GM12878 (cell line): ENCODE measurements at regions not wholly inside any gene's neighbourhood (a gene's known extent, or its start where the extent isn't known, plus 50 kb on each side); places are given as distances from the start of the nearest gene placed in this dataset.
A peak's percentile ranks its signal among the peaks of the same experiment; 100 is the strongest.

Experiments used
- BACH1 ChIP-seq: fragments of 450-650 bp; IDR thresholded peaks from 2 replicates; pipeline ENCODE4 v1.6.1; 2017; ENCODE audit warnings: mild to moderate bottlenecking, borderline replicate concordance
- CBX5 ChIP-seq: sonication (generic); IDR thresholded peaks from 2 replicates; pipeline ENCODE4 v1.6.1; 2016; ENCODE audit warnings: low read depth, moderate library complexity, mild to moderate bottlenecking, inconsistent platforms
- CEBPB ChIP-seq, 2 experiments: fragments of 150-350 bp in 1 of 2; IDR thresholded peaks; 2 replicates each; pipeline ENCODE4 v1.6.1; 2012 to 2014; ENCODE audit warnings: low read depth in 2 of 2, low read length in 2 of 2, borderline replicate concordance in 1 of 2, inconsistent platforms in 1 of 2
- HDAC2 ChIP-seq: fragments of 200-600 bp; sonication (generic); IDR thresholded peaks from 2 replicates; pipeline ENCODE4 v1.6.1; 2017
- MEF2A ChIP-seq: IDR thresholded peaks from 2 replicates; pipeline ENCODE4 v1.6.1; 2011; ENCODE audit warnings: low read depth, mild to moderate bottlenecking, low read length, moderate library complexity; ENCODE audit not compliant: insufficient read depth
- NR2F1 ChIP-seq: fragments of 450-650 bp; conservative IDR thresholded peaks from 2 replicates; pipeline ENCODE4 v1.6.1; 2017; ENCODE audit warnings: mild to moderate bottlenecking
- POU2F2 ChIP-seq: IDR thresholded peaks from 3 replicates; pipeline ENCODE4 v1.6.1; 2011; ENCODE audit warnings: low read depth, mild to moderate bottlenecking, low read length, borderline replicate concordance
- RAD51 ChIP-seq: fragments of 450-650 bp; IDR thresholded peaks from 2 replicates; pipeline ENCODE4 v1.6.1; 2016; ENCODE audit warnings: moderate library complexity, mild to moderate bottlenecking, inconsistent platforms
- RELA ChIP-seq: fragments of 450-650 bp; IDR thresholded peaks from 2 replicates; pipeline ENCODE4 v1.8.0; 2014; ENCODE audit warnings: borderline replicate concordance; ENCODE audit not compliant: partially characterized antibody
- RUNX3 ChIP-seq: IDR thresholded peaks from 2 replicates; pipeline ENCODE4 v1.6.1; 2012; ENCODE audit warnings: low read length, inconsistent platforms
- SMARCA5 ChIP-seq: fragments of 450-650 bp; IDR thresholded peaks from 2 replicates; pipeline ENCODE4 v1.6.1; 2017; ENCODE audit warnings: mild to moderate bottlenecking
- SREBF1 ChIP-seq: IDR thresholded peaks from 2 replicates; pipeline ENCODE4 v1.6.1; 2012; ENCODE audit warnings: mild to moderate bottlenecking, low read length
- SREBF2 ChIP-seq: IDR thresholded peaks from 2 replicates; pipeline ENCODE4 v1.6.1; 2012; ENCODE audit warnings: mild to moderate bottlenecking, low read length
- TBL1XR1 ChIP-seq: IDR thresholded peaks from 2 replicates; pipeline ENCODE4 v1.6.1; 2012; ENCODE audit warnings: low read depth, low read length, improper control_type of control experiment
- TCF3 ChIP-seq: IDR thresholded peaks from 2 replicates; pipeline ENCODE4 v1.6.1; 2012; ENCODE audit warnings: low read depth, mild to moderate bottlenecking, low read length, borderline replicate concordance; ENCODE audit not compliant: insufficient read depth
- ZNF207 ChIP-seq: fragments of 450-650 bp; IDR thresholded peaks from 2 replicates; pipeline ENCODE4 v1.6.1; 2014; ENCODE audit warnings: antibody characterized with exemption, mild to moderate bottlenecking, borderline replicate concordance
- TF ChIP-seq, protein P1 (sequence below): fragments of 450-650 bp; IDR thresholded peaks from 2 replicates; pipeline ENCODE4 v1.6.1; 2017; ENCODE audit warnings: mild to moderate bottlenecking, moderate library complexity
- TF ChIP-seq, protein P2 (sequence below): IDR thresholded peaks from 2 replicates; pipeline ENCODE4 v1.6.1; 2011; ENCODE audit warnings: borderline replicate concordance, low read depth, mild to moderate bottlenecking, moderate library complexity, mixed read lengths, low read length; ENCODE audit not compliant: insufficient read depth; ENCODE audit errors: extremely low read length

DNA sequence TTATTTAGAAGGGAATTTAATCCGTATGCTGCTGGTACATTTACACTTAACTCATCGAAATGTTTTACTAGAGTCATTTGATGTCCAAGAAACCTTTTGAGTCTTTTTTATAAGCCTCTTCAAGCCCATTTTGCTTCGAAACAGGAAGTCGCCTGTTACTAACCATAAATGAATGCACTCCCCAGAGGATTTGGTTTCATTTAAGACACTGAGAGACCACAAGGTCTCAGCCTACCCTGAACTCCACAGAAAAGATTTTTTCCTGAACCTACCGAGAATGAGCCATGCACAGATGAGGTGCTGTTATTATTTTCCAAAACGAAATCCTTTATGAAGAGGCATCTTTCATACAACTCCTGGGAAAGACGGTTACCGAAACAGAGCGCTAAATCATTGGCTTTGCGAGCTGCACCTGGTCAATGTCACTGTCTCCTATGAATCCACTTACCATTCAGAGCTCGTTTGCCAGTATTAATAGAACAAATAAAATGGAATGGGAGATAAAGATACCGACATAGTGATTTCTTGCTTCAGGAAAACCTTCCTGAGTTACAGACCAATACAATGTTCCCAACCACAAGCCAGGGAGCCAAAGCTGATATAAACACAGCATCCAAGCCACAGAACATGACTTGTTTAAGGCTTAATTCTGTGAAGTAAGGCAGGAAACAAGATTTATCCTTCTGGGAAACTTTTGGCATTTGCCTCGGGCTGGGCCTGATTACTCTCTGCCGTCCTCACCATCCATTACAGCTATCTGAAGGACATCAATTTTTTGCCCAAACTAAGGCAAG, 382.1 kb downstream of the OSR1 start (continued):
- TF ChIP-seq, protein P1, sequence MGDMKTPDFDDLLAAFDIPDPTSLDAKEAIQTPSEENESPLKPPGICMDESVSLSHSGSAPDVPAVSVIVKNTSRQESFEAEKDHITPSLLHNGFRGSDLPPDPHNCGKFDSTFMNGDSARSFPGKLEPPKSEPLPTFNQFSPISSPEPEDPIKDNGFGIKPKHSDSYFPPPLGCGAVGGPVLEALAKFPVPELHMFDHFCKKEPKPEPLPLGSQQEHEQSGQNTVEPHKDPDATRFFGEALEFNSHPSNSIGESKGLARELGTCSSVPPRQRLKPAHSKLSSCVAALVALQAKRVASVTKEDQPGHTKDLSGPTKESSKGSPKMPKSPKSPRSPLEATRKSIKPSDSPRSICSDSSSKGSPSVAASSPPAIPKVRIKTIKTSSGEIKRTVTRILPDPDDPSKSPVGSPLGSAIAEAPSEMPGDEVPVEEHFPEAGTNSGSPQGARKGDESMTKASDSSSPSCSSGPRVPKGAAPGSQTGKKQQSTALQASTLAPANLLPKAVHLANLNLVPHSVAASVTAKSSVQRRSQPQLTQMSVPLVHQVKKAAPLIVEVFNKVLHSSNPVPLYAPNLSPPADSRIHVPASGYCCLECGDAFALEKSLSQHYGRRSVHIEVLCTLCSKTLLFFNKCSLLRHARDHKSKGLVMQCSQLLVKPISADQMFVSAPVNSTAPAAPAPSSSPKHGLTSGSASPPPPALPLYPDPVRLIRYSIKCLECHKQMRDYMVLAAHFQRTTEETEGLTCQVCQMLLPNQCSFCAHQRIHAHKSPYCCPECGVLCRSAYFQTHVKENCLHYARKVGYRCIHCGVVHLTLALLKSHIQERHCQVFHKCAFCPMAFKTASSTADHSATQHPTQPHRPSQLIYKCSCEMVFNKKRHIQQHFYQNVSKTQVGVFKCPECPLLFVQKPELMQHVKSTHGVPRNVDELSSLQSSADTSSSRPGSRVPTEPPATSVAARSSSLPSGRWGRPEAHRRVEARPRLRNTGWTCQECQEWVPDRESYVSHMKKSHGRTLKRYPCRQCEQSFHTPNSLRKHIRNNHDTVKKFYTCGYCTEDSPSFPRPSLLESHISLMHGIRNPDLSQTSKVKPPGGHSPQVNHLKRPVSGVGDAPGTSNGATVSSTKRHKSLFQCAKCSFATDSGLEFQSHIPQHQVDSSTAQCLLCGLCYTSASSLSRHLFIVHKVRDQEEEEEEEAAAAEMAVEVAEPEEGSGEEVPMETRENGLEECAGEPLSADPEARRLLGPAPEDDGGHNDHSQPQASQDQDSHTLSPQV, result no peak
- TF ChIP-seq NR2F1 (0 out of 2 replicates have a peak, but pooled peaks have one; percentile 15), SREBF1 (no peak), CEBPB (IDR thresholded peaks at IDR 0.05; ENCODE audit: borderline replicate concordance in 1 of 2, low read depth in 2 of 2, low read length in 2 of 2) (no peak), SREBF2 (no peak), RELA (no peak), MEF2A (no peak), HDAC2 (no peak), SMARCA5 (no peak), BACH1 (no peak), RUNX3 (peak; percentile 53; the same call in 1 of the 2 replicates), ZNF207 (no peak), CBX5 (no peak), RAD51 (no peak), TBL1XR1 (no peak), POU2F2 (no peak), TCF3 (no peak)
- TF ChIP-seq, protein P2, sequence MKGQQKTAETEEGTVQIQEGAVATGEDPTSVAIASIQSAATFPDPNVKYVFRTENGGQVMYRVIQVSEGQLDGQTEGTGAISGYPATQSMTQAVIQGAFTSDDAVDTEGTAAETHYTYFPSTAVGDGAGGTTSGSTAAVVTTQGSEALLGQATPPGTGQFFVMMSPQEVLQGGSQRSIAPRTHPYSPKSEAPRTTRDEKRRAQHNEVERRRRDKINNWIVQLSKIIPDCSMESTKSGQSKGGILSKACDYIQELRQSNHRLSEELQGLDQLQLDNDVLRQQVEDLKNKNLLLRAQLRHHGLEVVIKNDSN, result no peak
